Neural crest cell (in vitro differentiated cells): ENCODE measurements at regions not wholly inside any gene's neighbourhood (a gene's known extent, or its start where the extent isn't known, plus 50 kb on each side); places are given as distances from the start of the nearest gene placed in this dataset.

Source experiments
- DNase-seq: peaks from one replicate; pipeline ENCODE4 v3.0.0; 2021; ENCODE audit warnings: low read depth, mixed read lengths, low spot score
- H3K27ac Mint-ChIP-seq: one replicate; pipeline ENCODE4 v1.8.0; 2021; ENCODE audit warnings: mild to moderate bottlenecking, mixed read lengths; ENCODE audit not compliant: unreplicated experiment
- H3K27me3 Mint-ChIP-seq: 2 replicates; pipeline ENCODE4 v1.8.0; 2021; ENCODE audit warnings: low read depth, mild to moderate bottlenecking, mixed read lengths
- H3K36me3 Mint-ChIP-seq: 2 replicates; pipeline ENCODE4 v1.8.0; 2021; ENCODE audit warnings: low read depth, mild to moderate bottlenecking, mixed read lengths
- H3K4me1 Mint-ChIP-seq: 2 replicates; pipeline ENCODE4 v1.8.0; 2021; ENCODE audit warnings: mixed read lengths
- H3K4me3 Mint-ChIP-seq: one replicate; pipeline ENCODE4 v1.8.0; 2021; ENCODE audit warnings: mild to moderate bottlenecking, mixed read lengths
- H3K9me3 Mint-ChIP-seq: 2 replicates; pipeline ENCODE4 v1.8.0; 2021; ENCODE audit warnings: mixed read lengths
- CTCF ChIP-seq: fragments of 200-600 bp; sonication (generic); conservative IDR thresholded peaks from 2 replicates; pipeline ENCODE4 v1.5.0; 2021; ENCODE audit warnings: antibody characterized with exemption, mild to moderate bottlenecking

- DNase-seq = no peak
- peaks cover 40% of the 10 kb centered on the region for H3K27me3 Mint-ChIP-seq
Observed at GRCh38 chr1:34362949-34363348, 186.2 kb downstream of the C1orf94 start.

GRCh38 chr1:34363447-34363846 is 186.7 kb downstream of the C1orf94 start:
- Mint-ChIP-seq H3K36me3 (no peaks in the 10 kb centered on the region), H3K4me1 (peaks cover 5% of the 10 kb centered on the region), H3K27ac (no peak overlapping the region), H3K9me3 (peaks cover 3% of the 10 kb centered on the region), H3K4me3 (no peak overlapping the region), H3K27me3 (peaks cover 42% of the 10 kb centered on the region)
- DNase-seq = no peak
- no peak for TF ChIP-seq CTCF

More at GRCh38 chr1:34362949-34363348, 186.2 kb downstream of the C1orf94 start:
- Mint-ChIP-seq H3K4me1 (peaks cover 5% of the 10 kb centered on the region), H3K9me3 (peaks cover 3% of the 10 kb centered on the region), H3K36me3 (no peaks in the 10 kb centered on the region), H3K4me3 (no peak overlapping the region), H3K27ac (no peak overlapping the region)
- no peak for TF ChIP-seq CTCF

- no peak overlapping the region for H3K27ac Mint-ChIP-seq
- H3K4me3 Mint-ChIP-seq = no peak overlapping the region
- H3K4me1 Mint-ChIP-seq = peaks cover 5% of the 10 kb centered on the region
- TF ChIP-seq CTCF = no peak
- no peak for DNase-seq
- no peaks in the 10 kb centered on the region for H3K36me3 Mint-ChIP-seq
- H3K27me3 Mint-ChIP-seq = peaks cover 47% of the 10 kb centered on the region
- H3K9me3 Mint-ChIP-seq = peaks cover 3% of the 10 kb centered on the region
Observed at GRCh38 chr1:34363915-34364314, 187.2 kb downstream of the C1orf94 start.

GRCh38 chr1:34364376-34364775 is 187.7 kb downstream of the C1orf94 start:
- Mint-ChIP-seq H3K4me3 (no peak overlapping the region), H3K36me3 (no peaks in the 10 kb centered on the region), H3K27me3 (peaks cover 49% of the 10 kb centered on the region), H3K27ac (no peak overlapping the region), H3K4me1 (peaks cover 5% of the 10 kb centered on the region), H3K9me3 (peaks cover 3% of the 10 kb centered on the region)
- no peak for TF ChIP-seq CTCF
- DNase-seq = no peak

GRCh38 chr1:34365295-34365694 is 188.6 kb downstream of the C1orf94 start:
- TF ChIP-seq CTCF = no peak
- Mint-ChIP-seq H3K27me3 (peaks cover 53% of the 10 kb centered on the region), H3K4me1 (no peaks in the 10 kb centered on the region), H3K9me3 (peaks cover 3% of the 10 kb centered on the region), H3K27ac (no peak overlapping the region), H3K4me3 (no peak overlapping the region), H3K36me3 (no peaks in the 10 kb centered on the region)
- DNase-seq = no peak
